Astrocyte (in vitro differentiated cells and primary cell): ENCODE measurements at regions not wholly inside any gene's neighbourhood (a gene's known extent, or its start where the extent isn't known, plus 50 kb on each side); places are given as distances from the start of the nearest gene placed in this dataset.

Source experiments
- CTCF ChIP-seq: IDR thresholded peaks from 2 replicates; pipeline ENCODE4 v1.5.1; 2011; ENCODE audit warnings: low read depth, mild to moderate bottlenecking, inconsistent platforms, low read length, moderate library complexity; ENCODE audit not compliant: insufficient read depth
- EZH2 ChIP-seq: IDR thresholded peaks from 2 replicates; pipeline ENCODE4 v1.6.1; 2012; ENCODE audit warnings: mild to moderate bottlenecking, low read length, inconsistent platforms; ENCODE audit not compliant: insufficient read depth

GRCh38 chr12:45553204-45553603 lies 176.3 kb upstream of the ARID2 start:
- no peak for TF ChIP-seq CTCF
- TF ChIP-seq EZH2, result no peak
